ENCODE measurements at regions not wholly inside any gene's neighbourhood (a gene's known extent, or its start where the extent isn't known, plus 50 kb on each side); places are given as distances from the start of the nearest gene placed in this dataset.

- no peak for DNase-seq
Observed at GRCh38 chr3:147872568-147872967, 463.4 kb downstream of the ZIC1 start.

GRCh38 chr3:147875498-147875897, 466.3 kb downstream of the ZIC1 start:
- DNase-seq: no peak

GRCh38 chr3:147881933-147882332, 472.8 kb downstream of the ZIC1 start:
- no peak for DNase-seq

- DNase-seq: no peak
Observed at GRCh38 chr3:147886879-147887278, 477.7 kb downstream of the ZIC1 start.

GRCh38 chr3:147887797-147888196, 478.6 kb downstream of the ZIC1 start:
- DNase-seq: no peak

- DNase-seq: no peak
Observed at GRCh38 chr3:147890114-147890513, 480.9 kb downstream of the ZIC1 start.

- no peak for DNase-seq
Observed at GRCh38 chr3:147895509-147895908, 486.3 kb downstream of the ZIC1 start.

GRCh38 chr3:147900851-147901250, 491.7 kb downstream of the ZIC1 start:
- no peak for DNase-seq

GRCh38 chr3:147903026-147903425, 493.9 kb downstream of the ZIC1 start:
- no peak for DNase-seq

GRCh38 chr3:147904421-147904820, 495.3 kb downstream of the ZIC1 start:
- DNase-seq: no peak

- DNase-seq: no peak
Observed at GRCh38 chr3:147906285-147906684, 497.1 kb downstream of the ZIC1 start.

- DNase-seq: no peak
Observed at GRCh38 chr3:147914532-147914931, 505.4 kb downstream of the ZIC1 start.

GRCh38 chr3:147915057-147915456, 505.9 kb downstream of the ZIC1 start:
- no peak for DNase-seq

- DNase-seq: no peak
Observed at GRCh38 chr3:147919496-147919895, 510.3 kb downstream of the ZIC1 start.

- no peak for DNase-seq
Observed at GRCh38 chr3:147921051-147921450, 511.9 kb downstream of the ZIC1 start.

- no peak for DNase-seq
Observed at GRCh38 chr3:147924755-147925154, 515.6 kb downstream of the ZIC1 start.

- DNase-seq: no peak
Observed at GRCh38 chr3:147925272-147925671, 516.1 kb downstream of the ZIC1 start.

GRCh38 chr3:147930232-147930807, 521.2 kb downstream of the ZIC1 start:
- no peak for DNase-seq

- DNase-seq: no peak
Observed at GRCh38 chr3:147934451-147935180, 525.5 kb downstream of the ZIC1 start.

GRCh38 chr3:147937341-147937740, 528.2 kb downstream of the ZIC1 start:
- no peak for DNase-seq

GRCh38 chr3:147937891-147938290, 528.7 kb downstream of the ZIC1 start:
- no peak for DNase-seq

GRCh38 chr3:147939425-147939824, 530.3 kb downstream of the ZIC1 start:
- DNase-seq: no peak

GRCh38 chr3:147939839-147940238, 530.7 kb downstream of the ZIC1 start:
- DNase-seq: no peak

- no peak for DNase-seq
Observed at GRCh38 chr3:147940405-147941193, 531.4 kb downstream of the ZIC1 start.

All from inflammatory macrophage treated with lipopolysaccharide for 4 hours (primary cell).